C4-2B (cell line): ENCODE measurements at regions not wholly inside any gene's neighbourhood (a gene's known extent, or its start where the extent isn't known, plus 50 kb on each side); places are given as distances from the start of the nearest gene placed in this dataset.

Experiments
- H3K27ac ChIP-seq: fragments of 450-650 bp; 2 replicates; pipeline ENCODE4 v1.5.1; 2017
- ZFX ChIP-seq: fragments of 450-650 bp; IDR thresholded peaks from 2 replicates; pipeline ENCODE4 v1.6.1; 2017
- TF ChIP-seq, protein P1 (sequence below): fragments of 450-650 bp; conservative IDR thresholded peaks from 2 replicates; pipeline ENCODE4 v1.5.1; 2017; ENCODE audit warnings: mild to moderate bottlenecking

DNA sequence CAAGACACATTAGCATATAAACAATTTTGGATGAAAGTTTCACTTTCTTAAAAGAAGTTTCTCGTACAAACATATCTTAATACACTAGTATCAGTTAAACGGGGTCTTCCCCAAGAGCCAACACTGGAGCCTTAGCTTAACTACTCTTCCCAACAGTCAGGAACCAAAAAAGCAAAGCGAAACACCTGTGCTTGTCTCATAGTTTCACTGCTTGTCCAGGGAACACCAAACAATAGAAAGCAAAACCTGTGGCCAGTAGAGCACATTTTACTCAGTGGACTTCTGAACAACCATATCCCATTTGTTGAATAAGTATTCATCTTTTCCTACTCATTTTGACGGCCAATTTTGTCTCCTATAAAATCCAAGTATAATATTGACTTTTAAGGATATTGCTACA, 391.4 kb downstream of the ELAVL2 start:
- H3K27ac ChIP-seq, result no peak overlapping the region
- TF ChIP-seq ZFX, result no peak
- TF ChIP-seq, protein P1, sequence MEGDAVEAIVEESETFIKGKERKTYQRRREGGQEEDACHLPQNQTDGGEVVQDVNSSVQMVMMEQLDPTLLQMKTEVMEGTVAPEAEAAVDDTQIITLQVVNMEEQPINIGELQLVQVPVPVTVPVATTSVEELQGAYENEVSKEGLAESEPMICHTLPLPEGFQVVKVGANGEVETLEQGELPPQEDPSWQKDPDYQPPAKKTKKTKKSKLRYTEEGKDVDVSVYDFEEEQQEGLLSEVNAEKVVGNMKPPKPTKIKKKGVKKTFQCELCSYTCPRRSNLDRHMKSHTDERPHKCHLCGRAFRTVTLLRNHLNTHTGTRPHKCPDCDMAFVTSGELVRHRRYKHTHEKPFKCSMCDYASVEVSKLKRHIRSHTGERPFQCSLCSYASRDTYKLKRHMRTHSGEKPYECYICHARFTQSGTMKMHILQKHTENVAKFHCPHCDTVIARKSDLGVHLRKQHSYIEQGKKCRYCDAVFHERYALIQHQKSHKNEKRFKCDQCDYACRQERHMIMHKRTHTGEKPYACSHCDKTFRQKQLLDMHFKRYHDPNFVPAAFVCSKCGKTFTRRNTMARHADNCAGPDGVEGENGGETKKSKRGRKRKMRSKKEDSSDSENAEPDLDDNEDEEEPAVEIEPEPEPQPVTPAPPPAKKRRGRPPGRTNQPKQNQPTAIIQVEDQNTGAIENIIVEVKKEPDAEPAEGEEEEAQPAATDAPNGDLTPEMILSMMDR, result no peak

DNA sequence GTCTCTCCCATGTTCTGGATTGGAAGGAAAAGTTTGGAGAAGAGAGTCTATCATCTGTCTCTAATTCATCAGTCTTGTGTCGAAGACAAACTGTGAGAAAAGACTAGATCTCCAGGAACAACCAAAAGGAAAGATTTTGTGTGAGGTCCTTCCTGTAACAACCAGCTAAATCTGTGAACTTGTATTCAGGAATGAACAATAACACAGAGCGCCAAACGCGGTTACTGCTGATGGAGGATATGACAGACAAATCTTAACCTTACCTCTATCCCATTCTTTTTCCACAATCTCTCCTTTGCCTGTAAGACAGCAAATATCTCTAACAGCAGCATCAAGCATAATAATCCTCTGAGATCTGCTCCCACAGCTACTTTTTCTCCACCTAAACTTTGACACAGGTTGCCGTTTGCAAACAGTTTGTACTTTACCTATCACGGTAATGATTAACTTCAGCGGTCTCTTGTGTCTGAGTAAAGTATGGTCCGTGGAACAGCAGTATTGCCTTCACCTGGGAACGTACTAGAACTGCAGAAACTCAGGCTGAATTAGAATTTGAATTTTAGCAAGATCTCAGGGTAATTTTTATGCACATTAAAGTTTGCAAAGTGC, 387.6 kb downstream of the ELAVL2 start:
- TF ChIP-seq, protein P1, result no peak
- no peak for TF ChIP-seq ZFX
- H3K27ac ChIP-seq, result no peak overlapping the region

DNA sequence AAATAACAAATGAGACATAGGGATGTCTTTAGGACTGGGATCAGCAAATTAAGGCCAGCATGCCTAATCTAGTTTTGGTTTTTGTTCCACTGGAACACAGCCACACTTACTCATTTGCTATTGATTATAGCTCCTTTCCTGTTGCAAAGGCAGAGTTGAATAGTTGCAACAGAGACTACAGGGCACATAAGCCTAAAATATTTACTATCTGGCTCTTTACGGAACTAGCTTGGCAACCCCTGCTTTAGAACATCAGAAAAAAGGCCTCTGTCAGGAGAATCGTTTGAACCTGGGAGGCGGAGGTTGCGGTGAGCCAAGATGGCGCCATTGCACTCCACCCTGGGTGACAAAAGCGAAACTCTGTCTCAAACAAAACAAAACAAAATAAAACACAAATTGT, 384.8 kb downstream of the ELAVL2 start:
- H3K27ac ChIP-seq, result no peak overlapping the region
- no peak for TF ChIP-seq ZFX
- TF ChIP-seq, protein P1, result no peak

DNA sequence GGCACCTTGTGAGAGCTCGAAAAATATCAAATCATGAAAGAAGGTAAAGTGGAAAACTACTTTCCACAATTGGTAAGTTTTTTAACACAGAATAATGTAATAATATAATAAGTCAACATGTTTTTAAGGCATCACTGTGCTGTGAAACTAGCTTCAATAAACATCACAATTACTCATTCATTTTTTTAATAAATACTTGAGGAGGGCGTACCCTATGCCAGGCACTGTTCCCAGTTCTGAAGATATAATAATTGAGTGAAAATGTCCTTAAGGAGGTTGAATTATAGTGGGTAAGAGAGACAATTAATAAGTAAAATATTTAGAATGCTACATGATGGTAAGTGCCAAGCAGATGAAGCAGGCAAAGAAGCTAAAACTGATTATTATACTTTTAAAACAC, 381.4 kb downstream of the ELAVL2 start:
- TF ChIP-seq ZFX, result no peak
- TF ChIP-seq, protein P1, result no peak
- no peak overlapping the region for H3K27ac ChIP-seq

DNA sequence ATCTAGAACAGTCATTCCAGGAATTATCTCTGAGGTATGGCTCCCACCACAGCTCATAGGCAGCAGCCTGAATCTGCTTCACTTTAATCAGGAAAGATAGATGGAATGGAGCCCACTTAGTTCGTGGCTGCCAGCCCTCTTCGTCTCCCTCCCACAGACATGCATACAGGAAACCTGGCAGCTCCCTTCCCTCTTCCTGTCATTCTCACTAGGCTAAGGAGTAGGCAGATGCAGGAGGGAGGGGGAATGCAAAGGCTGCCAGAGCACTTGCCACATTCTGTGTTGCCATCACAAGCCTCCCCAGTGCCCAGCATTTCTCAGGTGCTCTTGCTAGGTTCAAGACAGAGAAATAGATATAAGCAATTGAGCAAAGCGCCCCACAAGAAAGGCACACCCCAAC, 378.9 kb downstream of the ELAVL2 start:
- TF ChIP-seq ZFX, result no peak
- TF ChIP-seq, protein P1, result no peak
- H3K27ac ChIP-seq, result no peak overlapping the region

DNA sequence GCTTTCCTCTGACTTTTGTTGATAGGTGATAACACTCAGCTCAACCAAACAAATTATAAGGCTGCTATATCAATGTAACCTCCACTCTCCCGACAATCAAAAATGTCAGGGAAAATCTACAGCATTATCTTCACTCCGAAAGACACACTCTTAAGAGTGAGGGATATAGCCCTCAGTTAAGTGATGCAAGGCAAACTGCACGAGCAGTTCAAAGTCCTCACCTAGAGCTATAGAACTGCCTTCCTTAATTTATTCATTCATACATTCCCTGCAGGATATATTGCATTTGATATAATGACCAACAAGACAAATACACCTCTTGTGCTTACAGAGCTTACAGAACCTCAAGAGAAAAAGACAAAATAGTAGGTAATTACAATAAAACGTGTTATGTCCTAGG, 378.1 kb downstream of the ELAVL2 start:
- TF ChIP-seq, protein P1, result no peak
- no peak for TF ChIP-seq ZFX
- H3K27ac ChIP-seq, result no peak overlapping the region

DNA sequence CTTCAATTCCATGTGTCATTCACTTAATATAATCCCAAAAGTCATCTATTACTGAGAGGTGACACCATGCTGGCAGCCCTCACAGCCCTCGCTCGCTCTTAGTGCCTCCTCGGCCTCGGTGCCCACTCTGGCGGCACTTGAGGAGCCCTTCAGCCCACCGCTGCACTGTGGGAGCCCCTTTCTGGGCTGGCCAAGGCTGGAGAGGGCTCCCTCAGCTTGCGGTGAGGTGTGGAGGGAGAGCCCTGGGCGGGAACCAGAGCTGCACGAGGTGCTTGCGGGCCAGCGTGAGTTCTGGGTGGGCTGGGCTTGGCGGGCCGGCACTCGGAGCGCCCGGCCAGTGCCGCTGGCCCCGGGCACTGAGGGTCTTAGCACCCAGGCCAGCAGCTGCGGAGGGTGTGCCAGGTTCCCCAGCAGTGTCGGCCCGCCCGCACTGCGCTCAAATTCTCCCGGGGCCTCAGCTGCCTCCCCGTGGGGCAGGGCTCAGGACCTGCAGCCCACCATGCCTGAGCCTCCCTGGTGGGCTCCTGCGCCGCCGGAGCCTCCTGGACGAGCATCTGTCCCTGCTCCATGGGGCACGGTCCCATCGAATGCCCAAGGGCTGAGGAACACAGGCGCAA, 374.1 kb downstream of the ELAVL2 start:
- TF ChIP-seq ZFX, result no peak
- TF ChIP-seq, protein P1, result no peak
- no peak overlapping the region for H3K27ac ChIP-seq
